ENCODE measurements at regions not wholly inside any gene's neighbourhood (a gene's known extent, or its start where the extent isn't known, plus 50 kb on each side); places are given as distances from the start of the nearest gene placed in this dataset.

DNA sequence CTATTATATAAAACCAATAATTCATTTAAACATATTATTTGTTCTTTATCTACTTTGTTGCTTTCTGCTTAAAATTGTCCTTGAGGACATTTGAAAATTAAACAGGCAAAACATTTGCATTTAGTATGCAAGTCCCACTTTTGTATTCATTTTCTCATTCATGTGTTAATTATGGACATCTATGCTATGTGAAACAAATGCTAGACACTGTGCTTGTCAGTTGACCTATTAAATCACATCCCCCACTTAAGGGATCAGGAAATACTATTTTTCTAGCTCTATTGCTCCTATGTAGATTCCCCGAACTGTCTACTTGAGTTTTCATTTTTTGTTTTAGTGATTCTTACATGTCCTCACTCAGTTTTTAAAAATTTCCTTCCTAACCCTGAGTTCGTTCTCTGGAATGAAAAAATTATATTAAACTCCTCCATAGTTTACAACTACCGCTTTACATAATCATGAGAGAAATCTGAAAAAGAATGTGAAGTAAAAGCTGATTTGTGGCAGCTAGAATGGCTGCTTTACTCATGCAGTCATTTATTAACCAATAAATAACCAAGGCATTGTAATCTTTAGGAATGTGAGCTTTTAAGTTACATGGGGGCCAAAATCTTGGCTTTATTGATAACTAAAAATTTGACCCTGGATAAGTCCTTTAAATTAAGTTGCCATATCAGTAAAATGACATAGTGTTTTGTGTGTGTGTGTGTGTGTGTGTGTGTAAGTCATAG lies 188.5 kb downstream of the LIG4 start:
- intact Hi-C loops (cut with DNase I) = no loop called here

GRCh38 chr13:108020027-108020426 lies 195.3 kb downstream of the LIG4 start:
- ATAC-seq (no peak), DNase-seq (no peak)
- no peak for TF ChIP-seq CTCF (IDR thresholded peaks at IDR 0.05)
- no peak overlapping the region for H3K27ac ChIP-seq
- H3K27me3 ChIP-seq (ENCODE audit: low read depth) = no peaks in the 10 kb centered on the region
- H3K36me3 ChIP-seq = no peaks in the 10 kb centered on the region
- H3K4me3 ChIP-seq = no peak overlapping the region
- intact Hi-C loops (cut with DNase I) = no loop called here
- peaks cover 7% of the 10 kb centered on the region for H3K9me3 ChIP-seq
- no peaks in the 10 kb centered on the region for H3K4me1 ChIP-seq

More for the DNA sequence above, 188.5 kb downstream of the LIG4 start:
- no peak for TF ChIP-seq CTCF (IDR thresholded peaks at IDR 0.05)
- Histone ChIP-seq H3K9me3 (no peaks in the 10 kb centered on the region), H3K27ac (no peak overlapping the region), H3K27me3 (ENCODE audit: low read depth) (no peaks in the 10 kb centered on the region), H3K4me1 (no peaks in the 10 kb centered on the region), H3K36me3 (no peaks in the 10 kb centered on the region), H3K4me3 (no peak overlapping the region)
- ATAC-seq = no peak
- DNase-seq = no peak

DNA sequence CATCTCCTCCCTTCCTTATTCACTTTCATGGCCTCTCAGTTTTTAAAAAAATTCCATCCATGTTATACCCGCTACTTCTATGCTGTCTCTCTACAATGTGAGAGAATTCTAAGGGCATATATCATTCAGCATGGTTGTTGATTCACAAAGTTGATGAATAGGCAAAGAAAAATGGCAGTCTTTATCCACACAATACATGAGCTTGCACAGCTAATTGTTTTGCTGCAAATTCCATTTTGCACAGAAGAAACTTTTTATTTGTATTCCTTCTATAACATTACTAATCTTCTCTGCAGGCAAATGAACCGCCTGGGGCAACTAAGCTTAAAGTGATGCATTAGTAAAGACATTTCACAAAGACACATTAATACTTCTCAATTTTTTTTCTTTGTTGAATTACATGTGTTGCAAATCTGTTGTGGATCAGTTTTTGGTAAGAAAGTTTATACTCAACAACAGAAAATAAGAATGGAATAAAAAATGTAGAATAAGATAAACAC lies 196.9 kb downstream of the LIG4 start:
- Histone ChIP-seq H3K4me1 (no peaks in the 10 kb centered on the region), H3K27me3 (ENCODE audit: low read depth) (no peaks in the 10 kb centered on the region), H3K36me3 (no peaks in the 10 kb centered on the region), H3K27ac (no peak overlapping the region), H3K4me3 (no peak overlapping the region), H3K9me3 (peaks cover 7% of the 10 kb centered on the region)
- intact Hi-C loops (cut with DNase I) = no loop called here
- no peak for TF ChIP-seq CTCF (IDR thresholded peaks at IDR 0.05)
- DNase-seq (no peak), ATAC-seq (no peak)

DNA sequence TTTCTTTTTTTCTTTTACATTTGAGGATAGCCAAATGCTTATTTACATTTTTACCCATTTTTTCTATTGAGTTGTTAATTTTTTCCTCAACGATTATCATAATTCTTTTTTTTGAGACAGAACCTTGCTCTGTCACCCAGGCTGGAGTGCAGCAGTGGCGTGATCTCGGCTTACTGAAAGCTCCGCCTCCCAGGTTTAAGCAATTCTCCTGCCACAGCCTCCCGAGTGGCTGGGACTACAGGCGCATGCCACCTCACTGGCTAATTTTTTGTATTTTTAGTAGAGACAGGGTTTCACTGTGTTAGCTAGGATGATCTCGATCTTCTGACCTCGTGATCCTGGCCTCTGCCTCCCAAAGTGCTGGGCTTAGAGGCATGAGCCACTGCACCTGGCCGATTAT lies 208.7 kb downstream of the LIG4 start:
- Histone ChIP-seq H3K4me3 (no peak overlapping the region), H3K4me1 (no peaks in the 10 kb centered on the region), H3K27ac (no peak overlapping the region), H3K9me3 (no peaks in the 10 kb centered on the region), H3K27me3 (ENCODE audit: low read depth) (no peaks in the 10 kb centered on the region), H3K36me3 (no peaks in the 10 kb centered on the region)
- no peak for ATAC-seq
- DNase-seq = no peak
- intact Hi-C loops (cut with DNase I) = no loop called here
- TF ChIP-seq CTCF (IDR thresholded peaks at IDR 0.05) = no peak

DNA sequence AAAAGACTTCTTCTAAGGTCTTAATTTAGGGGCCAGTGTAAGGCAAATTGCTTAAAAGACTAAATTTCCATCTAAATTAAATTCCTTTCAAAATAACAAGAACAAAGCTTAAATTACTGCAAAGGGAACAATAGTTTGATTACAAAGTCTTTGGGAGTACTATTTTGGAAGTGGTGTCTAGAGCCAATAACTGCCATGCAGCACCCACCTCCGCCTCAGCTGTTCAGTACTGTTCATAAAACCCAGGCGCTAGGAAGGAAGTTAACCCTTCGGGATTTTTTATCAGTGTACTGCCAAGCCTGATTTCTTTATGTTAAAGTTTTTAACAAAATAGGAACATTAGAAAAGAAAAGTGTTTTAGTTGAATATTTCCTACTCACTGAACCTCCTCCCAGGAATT lies 210.1 kb downstream of the LIG4 start:
- H3K9me3 ChIP-seq = no peaks in the 10 kb centered on the region
- H3K36me3 ChIP-seq = no peaks in the 10 kb centered on the region
- TF ChIP-seq CTCF (IDR thresholded peaks at IDR 0.05) = no peak
- no peak overlapping the region for H3K27ac ChIP-seq
- ATAC-seq = no peak
- H3K4me1 ChIP-seq = no peaks in the 10 kb centered on the region
- DNase-seq = no peak
- H3K4me3 ChIP-seq = no peak overlapping the region
- H3K27me3 ChIP-seq (ENCODE audit: low read depth) = no peaks in the 10 kb centered on the region
- intact Hi-C loops (cut with DNase I) = no loop called here

Measured in lower lobe of right lung (tissue), 2 donors.